ENCODE measurements at regions not wholly inside any gene's neighbourhood (a gene's known extent, or its start where the extent isn't known, plus 50 kb on each side); places are given as distances from the start of the nearest gene placed in this dataset.

DNA sequence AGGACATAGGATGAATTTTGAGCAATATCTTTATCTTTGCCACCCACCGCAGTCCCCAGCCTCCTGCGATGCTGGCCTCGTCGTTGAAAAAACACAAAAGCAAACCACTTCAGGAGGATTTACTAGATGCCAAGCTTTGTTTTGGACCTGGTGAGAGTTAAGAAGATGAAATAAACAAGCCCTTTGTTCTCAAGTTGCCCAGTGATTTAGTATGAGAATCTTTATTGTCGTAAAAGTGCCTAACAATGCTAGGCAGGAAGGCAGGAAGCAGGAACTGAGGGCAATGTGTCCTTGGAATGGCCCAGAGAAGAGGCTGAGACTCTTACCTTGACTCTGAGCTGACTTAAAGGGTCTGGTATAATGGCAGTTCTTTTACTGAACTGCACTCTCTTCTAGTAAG, 116.0 kb downstream of the TRMT11 start:
- TF ChIP-seq CTCF (IDR thresholded peaks at IDR 0.05; ENCODE audit: low read length) (no peak), EZH2 (optimal IDR thresholded peaks at IDR 0.05; ENCODE audit: low read depth, low read length) (no peak)
